Sigmoid colon (tissue), 6 donors: ENCODE measurements at regions not wholly inside any gene's neighbourhood (a gene's known extent, or its start where the extent isn't known, plus 50 kb on each side); places are given as distances from the start of the nearest gene placed in this dataset.

ENCODE experiments used
- DNase-seq: peaks from one replicate; pipeline ENCODE4 v3.0.0-alpha.2; 2019
- H3K27ac ChIP-seq, 4 donors: fragments of 200-600 bp; sonication (generic); one replicate each; pipeline ENCODE4 v1.5.1; 2016 to 2019; ENCODE audit warnings: mild to moderate bottlenecking in 1 of 4
- H3K27me3 ChIP-seq, 3 donors: fragments of 200-600 bp; sonication (generic); one replicate each; pipeline ENCODE4 v1.5.1; 2019; ENCODE audit warnings: mild to moderate bottlenecking in 1 of 3
- H3K36me3 ChIP-seq, 4 donors: fragments of 200-600 bp; sonication (generic); one replicate each; pipeline ENCODE4 v1.5.1; 2016 to 2019
- H3K4me1 ChIP-seq, 4 donors: fragments of 200-600 bp; sonication (generic); one replicate each; pipeline ENCODE4 v1.5.1; 2017 to 2019
- H3K4me3 ChIP-seq, 4 donors: fragments of 200-600 bp; sonication (generic); one replicate each; pipeline ENCODE4 v1.5.1; 2017 to 2019; ENCODE audit warnings: mild to moderate bottlenecking in 2 of 4, moderate library complexity in 1 of 4
- H3K9me3 ChIP-seq, 4 donors: fragments of 200-600 bp in 3 of 4; sonication (generic) in 3 of 4; one replicate each; pipeline versions ENCODE4 v1.5.1 to v1.6.1; 2013 to 2019
- EP300 ChIP-seq, 4 donors: sonication (generic); formaldehyde crosslinking; IDR thresholded peaks; one replicate each; pipeline ENCODE4 v1.6.1; 2017; ENCODE audit warnings: antibody characterized with exemption in 4 of 4
- POLR2A ChIP-seq, 2 donors: fragments of 450-650 bp; IDR thresholded peaks; one replicate each; pipeline ENCODE4 v1.6.1; 2016; ENCODE audit warnings: antibody characterized with exemption in 2 of 2, mild to moderate bottlenecking in 2 of 2, moderate library complexity in 2 of 2
- POLR2AphosphoS5 ChIP-seq, 4 donors: sonication (generic); formaldehyde crosslinking; IDR thresholded peaks; one replicate each; pipeline ENCODE4 v1.6.1; 2017; ENCODE audit warnings: antibody characterized with exemption in 4 of 4
- WGBS, 2 donors: extraction: QIAGEN DNeasy Blood & Tissue Kit; methylation state at CpG; one replicate each; pipeline ENCODE4 v1.1.7; 2013; 5-methylcytosine and 5-hydroxymethylcytosine counted together
- intact Hi-C: fragments of 100-400 bp; cut with DNase I; formaldehyde crosslinking; loops from one replicate; pipeline ENCODE4 v1.15.1; 2023
- TF ChIP-seq, protein P1 (sequence below), 4 experiments: fragments of 450-650 bp in 3 of 4; fragments of 200-600 bp in 1 of 4; IDR thresholded peaks; one replicate each; pipeline ENCODE4 v1.5.1; 2016 to 2019; ENCODE audit warnings: antibody characterized with exemption in 4 of 4, mild to moderate bottlenecking in 3 of 4, moderate library complexity in 2 of 4
- donor health status: healthy with polysubstance abuse.
- donor health status: healthy.

DNA sequence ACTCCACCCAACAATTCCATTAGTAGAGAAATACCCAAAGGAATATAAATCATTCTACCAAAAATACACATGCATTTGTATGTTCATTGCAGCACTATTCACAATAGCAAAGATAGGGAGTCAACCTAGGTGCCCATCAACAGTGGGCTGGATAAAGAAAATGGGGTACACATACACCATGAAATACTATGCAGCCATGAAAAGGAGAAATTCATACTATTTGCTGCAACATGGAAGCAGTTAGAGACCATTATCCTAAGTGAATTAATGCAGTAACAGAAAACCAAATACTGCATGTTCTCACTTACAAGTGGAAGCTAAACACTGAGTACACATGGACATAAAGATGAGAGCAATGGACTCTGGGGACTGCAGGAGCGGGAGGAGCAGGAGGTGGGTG is 72.4 kb upstream of the MBOAT1 start:
- no peak overlapping the region for H3K4me3 ChIP-seq
- 96 to 98% methylated on average over 1 of the region's 1 CpG for WGBS, 2 donors
- intact Hi-C loops: no loop called here
- H3K9me3 ChIP-seq: no peaks in the 10 kb centered on the region
- no peak for DNase-seq
- TF ChIP-seq POLR2A (IDR thresholded peaks at IDR 0.05): no peak
- TF ChIP-seq, protein P1, sequence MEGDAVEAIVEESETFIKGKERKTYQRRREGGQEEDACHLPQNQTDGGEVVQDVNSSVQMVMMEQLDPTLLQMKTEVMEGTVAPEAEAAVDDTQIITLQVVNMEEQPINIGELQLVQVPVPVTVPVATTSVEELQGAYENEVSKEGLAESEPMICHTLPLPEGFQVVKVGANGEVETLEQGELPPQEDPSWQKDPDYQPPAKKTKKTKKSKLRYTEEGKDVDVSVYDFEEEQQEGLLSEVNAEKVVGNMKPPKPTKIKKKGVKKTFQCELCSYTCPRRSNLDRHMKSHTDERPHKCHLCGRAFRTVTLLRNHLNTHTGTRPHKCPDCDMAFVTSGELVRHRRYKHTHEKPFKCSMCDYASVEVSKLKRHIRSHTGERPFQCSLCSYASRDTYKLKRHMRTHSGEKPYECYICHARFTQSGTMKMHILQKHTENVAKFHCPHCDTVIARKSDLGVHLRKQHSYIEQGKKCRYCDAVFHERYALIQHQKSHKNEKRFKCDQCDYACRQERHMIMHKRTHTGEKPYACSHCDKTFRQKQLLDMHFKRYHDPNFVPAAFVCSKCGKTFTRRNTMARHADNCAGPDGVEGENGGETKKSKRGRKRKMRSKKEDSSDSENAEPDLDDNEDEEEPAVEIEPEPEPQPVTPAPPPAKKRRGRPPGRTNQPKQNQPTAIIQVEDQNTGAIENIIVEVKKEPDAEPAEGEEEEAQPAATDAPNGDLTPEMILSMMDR (IDR thresholded peaks at IDR 0.05): no peak
- TF ChIP-seq EP300 (IDR thresholded peaks at IDR 0.05): no peak
- TF ChIP-seq POLR2AphosphoS5 (IDR thresholded peaks at IDR 0.05): no peak
- no peaks in the 10 kb centered on the region for H3K4me1 ChIP-seq
- no peaks in the 10 kb centered on the region for H3K27me3 ChIP-seq
- no peak overlapping the region for H3K27ac ChIP-seq
- H3K36me3 ChIP-seq: no peaks in the 10 kb centered on the region

DNA sequence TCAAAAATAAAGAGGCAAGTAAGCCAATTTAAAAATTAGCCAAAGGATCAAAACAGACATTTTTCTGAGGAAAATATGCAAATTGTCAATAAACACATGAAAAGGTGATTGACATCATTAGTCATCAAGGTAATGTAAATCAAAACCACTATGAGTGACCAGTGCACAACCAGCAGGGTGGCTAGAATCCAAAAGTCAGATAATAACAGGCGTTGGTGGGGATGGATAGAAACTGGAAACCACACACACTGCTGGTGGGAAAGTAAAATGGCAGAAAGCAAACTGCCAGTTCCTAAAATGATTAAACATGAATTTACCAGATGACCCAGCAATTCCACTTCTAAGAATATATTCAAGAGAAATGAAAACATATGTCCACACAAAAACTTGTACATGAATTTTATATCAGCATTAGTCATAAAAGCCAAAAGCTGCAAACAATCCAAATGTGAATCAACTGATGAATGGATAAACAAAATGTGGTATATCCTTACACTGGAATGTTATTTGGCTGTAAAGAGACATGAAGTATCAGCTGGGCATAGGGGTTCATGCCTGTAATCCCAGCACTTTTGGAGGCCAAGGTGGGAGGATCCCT is 74.8 kb upstream of the MBOAT1 start:
- Histone ChIP-seq H3K9me3 (no peaks in the 10 kb centered on the region), H3K4me1 (peaks cover 0 to 3% (median 0%) of the 10 kb centered on the region in 4 donors), H3K27ac (no peak overlapping the region), H3K27me3 (no peaks in the 10 kb centered on the region), H3K36me3 (no peaks in the 10 kb centered on the region), H3K4me3 (no peak overlapping the region)
- intact Hi-C loops: no loop called here
- TF ChIP-seq POLR2A (IDR thresholded peaks at IDR 0.05): no peak
- no peak for TF ChIP-seq POLR2AphosphoS5 (IDR thresholded peaks at IDR 0.05)
- TF ChIP-seq EP300 (IDR thresholded peaks at IDR 0.05): no peak
- TF ChIP-seq, protein P1 (IDR thresholded peaks at IDR 0.05): no peak
- DNase-seq: no peak
- 78 to 83% methylated on average over 1 of the region's 1 CpG for WGBS, 2 donors

GRCh38 chr6:20291764-20292580 is 79.7 kb upstream of the MBOAT1 start:
- H3K27ac ChIP-seq: no peak overlapping the region
- no peak overlapping the region for H3K4me3 ChIP-seq
- peak; percentile 84 for DNase-seq
- no peak for TF ChIP-seq POLR2AphosphoS5 (IDR thresholded peaks at IDR 0.05)
- no peak for TF ChIP-seq POLR2A (IDR thresholded peaks at IDR 0.05)
- TF ChIP-seq, protein P1 (IDR thresholded peaks at IDR 0.05): peak; percentile 75 to 95 (median 88)
- no peak for TF ChIP-seq EP300 (IDR thresholded peaks at IDR 0.05)
- peaks cover 0 to 6% (median 0%) of the 10 kb centered on the region in 4 donors for H3K4me1 ChIP-seq
- 20 to 24% methylated on average over 10 of the region's 10 CpGs for WGBS, 2 donors
- no peaks in the 10 kb centered on the region for H3K27me3 ChIP-seq
- intact Hi-C loops: loop anchor here (1.0 to 5.0 kb wide), 3 partner anchors 110 to 237 kb away; partner anchors contain the start of gene E2F3
- no peaks in the 10 kb centered on the region for H3K9me3 ChIP-seq
- no peaks in the 10 kb centered on the region for H3K36me3 ChIP-seq

DNA sequence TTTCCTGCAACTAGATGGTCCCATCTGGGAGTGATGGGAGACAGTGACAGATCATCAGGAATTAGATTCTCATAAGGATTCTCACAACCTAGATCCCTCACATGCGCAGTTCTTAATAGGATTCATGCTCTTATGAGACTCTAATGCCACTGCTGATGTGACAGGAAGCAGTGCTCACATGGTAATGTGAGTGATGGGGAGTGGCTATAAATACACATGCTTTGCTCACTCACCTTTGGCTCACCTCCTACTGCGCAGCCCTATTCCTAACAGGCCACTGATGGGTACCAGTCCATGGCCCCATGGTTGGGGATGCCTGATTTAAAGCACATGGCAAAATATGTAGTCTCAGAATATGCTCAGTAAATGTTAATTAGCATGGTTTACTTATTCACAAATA is 80.6 kb upstream of the MBOAT1 start:
- Histone ChIP-seq H3K27ac (no peak overlapping the region), H3K27me3 (no peaks in the 10 kb centered on the region), H3K4me1 (peaks cover 0 to 6% (median 0%) of the 10 kb centered on the region in 4 donors), H3K36me3 (no peaks in the 10 kb centered on the region), H3K4me3 (no peak overlapping the region), H3K9me3 (no peaks in the 10 kb centered on the region)
- no peak for DNase-seq
- 95 to 96% methylated on average over 2 of the region's 2 CpGs for WGBS, 2 donors
- TF ChIP-seq POLR2AphosphoS5 (IDR thresholded peaks at IDR 0.05) (no peak), EP300 (IDR thresholded peaks at IDR 0.05) (no peak), POLR2A (IDR thresholded peaks at IDR 0.05) (no peak)
- TF ChIP-seq, protein P1 (IDR thresholded peaks at IDR 0.05): no peak
- intact Hi-C loops: loop anchor here (1.0 to 5.0 kb wide), 3 partner anchors 109 to 236 kb away; partner anchors contain the start of gene E2F3
